Gastroesophageal sphincter (tissue), 3 donors: ENCODE measurements at regions not wholly inside any gene's neighbourhood (a gene's known extent, or its start where the extent isn't known, plus 50 kb on each side); places are given as distances from the start of the nearest gene placed in this dataset.

ENCODE experiments used
- CTCF ChIP-seq, 4 experiments: fragments of 200-600 bp in 2 of 4; fragments of 450-650 bp in 2 of 4; sonication (generic) in 1 of 4; IDR thresholded peaks; one replicate each; pipeline ENCODE4 v1.5.1; 2017 to 2019; ENCODE audit warnings: antibody characterized with exemption in 4 of 4, mild to moderate bottlenecking in 2 of 4, moderate library complexity in 2 of 4
- EP300 ChIP-seq: sonication (generic); formaldehyde crosslinking; IDR thresholded peaks from one replicate; pipeline ENCODE4 v1.6.1; 2017; ENCODE audit warnings: antibody characterized with exemption, mild to moderate bottlenecking
- POLR2A ChIP-seq, 2 donors: fragments of 450-650 bp; IDR thresholded peaks; one replicate each; pipeline ENCODE4 v1.6.1; 2017; ENCODE audit warnings: antibody characterized with exemption in 2 of 2, mild to moderate bottlenecking in 2 of 2, moderate library complexity in 1 of 2

- TF ChIP-seq POLR2A (IDR thresholded peaks at IDR 0.05) (no peak), EP300 (no peak), CTCF (IDR thresholded peaks at IDR 0.05) (no peak)
Measured at GRCh38 chr1:10914056-10914455, 98.4 kb upstream of the TARDBP start.
